Adrenal gland (tissue), 5 donors: ENCODE measurements at regions not wholly inside any gene's neighbourhood (a gene's known extent, or its start where the extent isn't known, plus 50 kb on each side); places are given as distances from the start of the nearest gene placed in this dataset.

Experiments
- POLR2A ChIP-seq, 2 donors: fragments of 450-650 bp; IDR thresholded peaks; one replicate each; pipeline ENCODE4 v1.6.1; 2017; ENCODE audit warnings: antibody characterized with exemption in 2 of 2, mild to moderate bottlenecking in 2 of 2, moderate library complexity in 1 of 2
- TF ChIP-seq, protein P1 (sequence below), 6 experiments: fragments of 450-650 bp in 4 of 6; fragments of 200-600 bp in 2 of 6; sonication (generic) in 1 of 6; IDR thresholded peaks; 1 replicate in 5 of 6; 2 replicates in 1 of 6; pipeline versions ENCODE4 v1.5.1 to v1.8.0; 2016 to 2021; ENCODE audit warnings: antibody characterized with exemption in 6 of 6, mild to moderate bottlenecking in 2 of 6, moderate library complexity in 1 of 6
- donor health status: DM: no; HTN: no; CAD: no.

DNA sequence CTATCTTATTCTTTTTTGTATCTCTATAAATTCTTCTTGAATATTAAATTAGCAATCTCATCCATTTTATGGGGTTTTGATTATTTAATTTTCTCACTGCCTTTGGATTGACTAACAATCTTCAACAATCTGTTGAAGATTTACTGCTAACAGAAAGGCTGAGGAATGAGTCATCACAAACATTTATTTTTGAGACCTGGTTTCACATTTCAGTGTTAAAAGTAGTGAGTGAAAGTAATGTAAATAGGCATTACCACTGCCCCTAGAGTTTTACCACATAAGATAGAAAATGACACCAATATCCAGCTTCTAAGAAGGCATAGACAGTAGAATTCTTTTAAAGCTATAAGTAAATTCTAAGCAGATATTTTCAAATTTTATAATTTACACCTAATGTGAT is 472.8 kb downstream of the OLFM4 start:
- TF ChIP-seq, protein P1, sequence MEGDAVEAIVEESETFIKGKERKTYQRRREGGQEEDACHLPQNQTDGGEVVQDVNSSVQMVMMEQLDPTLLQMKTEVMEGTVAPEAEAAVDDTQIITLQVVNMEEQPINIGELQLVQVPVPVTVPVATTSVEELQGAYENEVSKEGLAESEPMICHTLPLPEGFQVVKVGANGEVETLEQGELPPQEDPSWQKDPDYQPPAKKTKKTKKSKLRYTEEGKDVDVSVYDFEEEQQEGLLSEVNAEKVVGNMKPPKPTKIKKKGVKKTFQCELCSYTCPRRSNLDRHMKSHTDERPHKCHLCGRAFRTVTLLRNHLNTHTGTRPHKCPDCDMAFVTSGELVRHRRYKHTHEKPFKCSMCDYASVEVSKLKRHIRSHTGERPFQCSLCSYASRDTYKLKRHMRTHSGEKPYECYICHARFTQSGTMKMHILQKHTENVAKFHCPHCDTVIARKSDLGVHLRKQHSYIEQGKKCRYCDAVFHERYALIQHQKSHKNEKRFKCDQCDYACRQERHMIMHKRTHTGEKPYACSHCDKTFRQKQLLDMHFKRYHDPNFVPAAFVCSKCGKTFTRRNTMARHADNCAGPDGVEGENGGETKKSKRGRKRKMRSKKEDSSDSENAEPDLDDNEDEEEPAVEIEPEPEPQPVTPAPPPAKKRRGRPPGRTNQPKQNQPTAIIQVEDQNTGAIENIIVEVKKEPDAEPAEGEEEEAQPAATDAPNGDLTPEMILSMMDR (IDR thresholded peaks at IDR 0.05): no peak
- no peak for TF ChIP-seq POLR2A (IDR thresholded peaks at IDR 0.05)
